Lung (tissue), 12 donors: ENCODE measurements at regions not wholly inside any gene's neighbourhood (a gene's known extent, or its start where the extent isn't known, plus 50 kb on each side); places are given as distances from the start of the nearest gene placed in this dataset. TPM values are rescaled to one million over a fixed set of nuclear protein-coding genes. Genes with fewer than 3 reads are reported as not detected.

Experiments
- ATAC-seq: fragments of 200-7000 bp; cut with Tn5 transposase; one replicate; pipeline ENCODE4 v1.9.1; 2020; ENCODE audit warnings: moderate number of reproducible peaks; ENCODE audit not compliant: insufficient read depth, low FRiP score
- DNase-seq, 3 donors: peaks; one replicate each; pipeline ENCODE4 v3.0.0-alpha.2; 2013 to 2017
- H3K27ac ChIP-seq, 2 donors: one replicate each; pipeline ENCODE4 v1.5.1; 2013; ENCODE audit warnings: mild to moderate bottlenecking in 2 of 2, moderate library complexity in 2 of 2, control low read depth in 1 of 2, inconsistent platforms in 1 of 2, low read depth in 1 of 2, low read length in 1 of 2
- H3K27me3 ChIP-seq, 3 donors: one replicate each; pipeline ENCODE4 v1.5.1; 2013; ENCODE audit warnings: low read length in 2 of 3; ENCODE audit not compliant: control insufficient read depth in 3 of 3, insufficient read depth in 3 of 3
- H3K36me3 ChIP-seq, 4 donors: one replicate each; pipeline ENCODE4 v1.5.1; 2013; ENCODE audit warnings: low read length in 4 of 4, mild to moderate bottlenecking in 1 of 4, moderate library complexity in 1 of 4; ENCODE audit not compliant: control insufficient read depth in 4 of 4, insufficient read depth in 4 of 4
- H3K4me1 ChIP-seq, 5 donors: one replicate each; pipeline ENCODE4 v1.5.1; 2013; ENCODE audit warnings: low read length in 5 of 5, mild to moderate bottlenecking in 2 of 5, moderate library complexity in 1 of 5; ENCODE audit not compliant: control insufficient read depth in 5 of 5, insufficient read depth in 5 of 5
- H3K4me3 ChIP-seq: one replicate; pipeline ENCODE4 v1.5.1; 2013; ENCODE audit warnings: mild to moderate bottlenecking, control low read depth, moderate library complexity
- H3K9ac ChIP-seq, 2 donors: one replicate each; pipeline ENCODE4 v1.5.1; 2013; ENCODE audit warnings: low read length in 2 of 2, control low read depth in 1 of 2; ENCODE audit not compliant: insufficient read depth in 1 of 2
- H3K9me3 ChIP-seq, 4 donors: one replicate each; pipeline ENCODE4 v1.5.1; 2013; ENCODE audit warnings: low read length in 3 of 4, mild to moderate bottlenecking in 1 of 4, moderate library complexity in 1 of 4; ENCODE audit not compliant: control insufficient read depth in 4 of 4, insufficient read depth in 3 of 4
- CTCF ChIP-seq: IDR thresholded peaks from 2 replicates; pipeline ENCODE4 v1.5.1; 2012; ENCODE audit warnings: mild to moderate bottlenecking; ENCODE audit errors: control extremely low read depth, extremely low read depth
- WGBS, 2 donors: extraction: QIAGEN DNeasy Blood & Tissue Kit; methylation state at CpG; one replicate each; pipeline ENCODE4 v1.1.7; 2013; 5-methylcytosine and 5-hydroxymethylcytosine counted together
- small RNA-seq: library from RNA; depleted of rRNA; stranded (forward); fragments of <200 nt; gene quantifications from one replicate; pipeline ENCODE3, GENCODE V24; 2014; ENCODE audit warnings: low replicate concordance
- donor health status: control.
- donor health status: control.
- donor health status: Bipolar disorder and iron deficiency.
- donor health status: healthy.
- donor health status: DM: yes; HTN: yes; CAD: no.

GRCh38 chr7:56174346-56174874 lies 58.2 kb upstream of the NUPR2 start:
- no peak overlapping the region for H3K4me3 ChIP-seq
- H3K27me3 ChIP-seq, result no peaks in the 10 kb centered on the region
- H3K9me3 ChIP-seq, result peaks cover 0 to 15% (median 0%) of the 10 kb centered on the region in 4 donors
- peaks cover 0 to 5% (median 0%) of the 10 kb centered on the region in 5 donors for H3K4me1 ChIP-seq
- WGBS, 2 donors, result 40 to 53% methylated on average over 28 to 36 of the region's 36 CpGs
- TF ChIP-seq CTCF, result no peak
- no peak overlapping the region for H3K9ac ChIP-seq
- no peak for DNase-seq
- H3K36me3 ChIP-seq, result no peaks in the 10 kb centered on the region
- no peak for ATAC-seq
- no peak overlapping the region for H3K27ac ChIP-seq

Small RNAs in the stretch of these regions (small RNA-seq; reads per million reads assigned to genes)
- gene AC092447.9 (not detected), gene RNU6-1052P (not detected), gene RNU6-1335P (not detected), gene SEPT14P24 (not detected)
